DMS53 treated with DMSO at 0.1 percent for 48 hours (cell line): ENCODE measurements at regions not wholly inside any gene's neighbourhood (a gene's known extent, or its start where the extent isn't known, plus 50 kb on each side); places are given as distances from the start of the nearest gene placed in this dataset.

Source experiments
- DNase-seq: peaks from one replicate; lab custom pipeline; 2025; ENCODE audit not compliant: unreplicated experiment; lab: John Stamatoyannopoulos, UW

- DNase-seq: no peak
Observed at GRCh38 chr17:79374087-79374689, 236.7 kb downstream of the RBFOX3 start.

- DNase-seq: no peak
Observed at GRCh38 chr17:79372470-79373238, 238.2 kb downstream of the RBFOX3 start.

- no peak for DNase-seq
Observed at GRCh38 chr17:79371984-79372383, 238.9 kb downstream of the RBFOX3 start.

- DNase-seq: no peak
Observed at GRCh38 chr17:79370594-79370993, 240.3 kb downstream of the RBFOX3 start.

GRCh38 chr17:79370126-79370525 is 240.7 kb downstream of the RBFOX3 start:
- no peak for DNase-seq

- no peak for DNase-seq
Observed at GRCh38 chr17:79369532-79369931, 241.3 kb downstream of the RBFOX3 start.

GRCh38 chr17:79369001-79369400 is 241.8 kb downstream of the RBFOX3 start:
- DNase-seq: no peak

- DNase-seq: no peak
Observed at GRCh38 chr17:79368521-79368920, 242.3 kb downstream of the RBFOX3 start.

- no peak for DNase-seq
Observed at GRCh38 chr17:79366988-79367571, 243.8 kb downstream of the RBFOX3 start.

GRCh38 chr17:79365836-79366770 is 244.7 kb downstream of the RBFOX3 start:
- DNase-seq: no peak

- DNase-seq: no peak
Observed at GRCh38 chr17:79365351-79365750, 245.5 kb downstream of the RBFOX3 start.

GRCh38 chr17:79364315-79365094 is 246.3 kb downstream of the RBFOX3 start:
- no peak for DNase-seq

GRCh38 chr17:79363552-79364275 is 247.1 kb downstream of the RBFOX3 start:
- DNase-seq: no peak

GRCh38 chr17:79362772-79363305 is 248.0 kb downstream of the RBFOX3 start:
- DNase-seq: no peak

- no peak for DNase-seq
Observed at GRCh38 chr17:79361873-79362771, 248.7 kb downstream of the RBFOX3 start.

- DNase-seq: no peak
Observed at GRCh38 chr17:79361221-79361734, 249.6 kb downstream of the RBFOX3 start.

GRCh38 chr17:79360196-79360595 is 250.7 kb downstream of the RBFOX3 start:
- DNase-seq: no peak

GRCh38 chr17:79356839-79357447 is 253.9 kb downstream of the RBFOX3 start:
- DNase-seq: no peak
